ENCODE measurements at regions not wholly inside any gene's neighbourhood (a gene's known extent, or its start where the extent isn't known, plus 50 kb on each side); places are given as distances from the start of the nearest gene placed in this dataset.
"Not testable (repeated sequence)": the region's sequence is repeated elsewhere in the genome, so short reads cannot be mapped to it uniquely, and the experiment has no call there.

GRCh38 chr1:242912855-242913254 lies 342.2 kb downstream of the CEP170 start:
- not testable (repeated sequence) for DNase-seq (ENCODE audit: low read depth in 2 of 2)

- DNase-seq (ENCODE audit: low read depth in 2 of 2) = not testable (repeated sequence)
Measured at GRCh38 chr1:242900558-242900957, 354.5 kb downstream of the CEP170 start.

GRCh38 chr1:242890192-242890741 lies 364.8 kb downstream of the CEP170 start:
- no peak for DNase-seq (ENCODE audit: low read depth in 2 of 2)

GRCh38 chr1:242886137-242886536 lies 361.6 kb upstream of the PLD5 start:
- no peak for DNase-seq (ENCODE audit: low read depth in 2 of 2)

GRCh38 chr1:242880022-242880421 lies 355.5 kb upstream of the PLD5 start:
- not testable (repeated sequence) for DNase-seq (ENCODE audit: low read depth in 2 of 2)

- no peak for DNase-seq (ENCODE audit: low read depth in 2 of 2)
Measured at GRCh38 chr1:242877743-242878142, 353.2 kb upstream of the PLD5 start.

GRCh38 chr1:242877229-242877628 lies 352.7 kb upstream of the PLD5 start:
- DNase-seq (ENCODE audit: low read depth in 2 of 2) = no peak

GRCh38 chr1:242876030-242876429 lies 351.5 kb upstream of the PLD5 start:
- no peak for DNase-seq (ENCODE audit: low read depth in 2 of 2)

GRCh38 chr1:242873661-242874060 lies 349.2 kb upstream of the PLD5 start:
- DNase-seq (ENCODE audit: low read depth in 2 of 2) = no peak

GRCh38 chr1:242872521-242872920 lies 348.0 kb upstream of the PLD5 start:
- no peak for DNase-seq (ENCODE audit: low read depth in 2 of 2)

- DNase-seq (ENCODE audit: low read depth in 2 of 2) = no peak
Measured at GRCh38 chr1:242871471-242872030, 347.1 kb upstream of the PLD5 start.

- no peak for DNase-seq (ENCODE audit: low read depth in 2 of 2)
Measured at GRCh38 chr1:242870966-242871365, 346.5 kb upstream of the PLD5 start.

GRCh38 chr1:242856289-242856688 lies 331.8 kb upstream of the PLD5 start:
- DNase-seq (ENCODE audit: low read depth in 2 of 2) = no peak

GRCh38 chr1:242854466-242854865 lies 330.0 kb upstream of the PLD5 start:
- DNase-seq (ENCODE audit: low read depth in 2 of 2) = no peak

GRCh38 chr1:242847390-242847993 lies 323.0 kb upstream of the PLD5 start:
- DNase-seq (ENCODE audit: low read depth in 2 of 2) = no peak

GRCh38 chr1:242842094-242842493 lies 317.6 kb upstream of the PLD5 start:
- no peak for DNase-seq (ENCODE audit: low read depth in 2 of 2)

- no peak for DNase-seq (ENCODE audit: low read depth in 2 of 2)
Measured at GRCh38 chr1:242839101-242839500, 314.6 kb upstream of the PLD5 start.

- DNase-seq (ENCODE audit: low read depth in 2 of 2) = no peak
Measured at GRCh38 chr1:242836423-242836822, 311.9 kb upstream of the PLD5 start.

GRCh38 chr1:242828828-242829227 lies 304.3 kb upstream of the PLD5 start:
- no peak for DNase-seq (ENCODE audit: low read depth in 2 of 2)

GRCh38 chr1:242828199-242828598 lies 303.7 kb upstream of the PLD5 start:
- no peak for DNase-seq (ENCODE audit: low read depth in 2 of 2)

- no peak for DNase-seq (ENCODE audit: low read depth in 2 of 2)
Measured at GRCh38 chr1:242827538-242827937, 303.0 kb upstream of the PLD5 start.

GRCh38 chr1:242826701-242827336 lies 302.3 kb upstream of the PLD5 start:
- DNase-seq (ENCODE audit: low read depth in 2 of 2) = no peak

- DNase-seq (ENCODE audit: low read depth in 2 of 2) = no peak
Measured at GRCh38 chr1:242824435-242824834, 299.9 kb upstream of the PLD5 start.
